HG03045 (cell line): ENCODE measurements at regions not wholly inside any gene's neighbourhood (a gene's known extent, or its start where the extent isn't known, plus 50 kb on each side); places are given as distances from the start of the nearest gene placed in this dataset.

ENCODE experiments used
- ATAC-seq: cut with Tn5 transposase; IDR thresholded peaks from one replicate; pipeline ENCODE4 v1.9.1; 2021; ENCODE audit warnings: mild to moderate bottlenecking, moderate library complexity; ENCODE audit not compliant: unreplicated experiment

- peak; percentile 67 for ATAC-seq
These were observed 109.7 kb upstream of the GADL1 start for GRCh38 chr3:31004025-31004678.

GRCh38 chr3:31008994-31009393, 114.5 kb upstream of the GADL1 start:
- no peak for ATAC-seq

GRCh38 chr3:31009881-31010280, 115.4 kb upstream of the GADL1 start:
- ATAC-seq: no peak

DNA sequence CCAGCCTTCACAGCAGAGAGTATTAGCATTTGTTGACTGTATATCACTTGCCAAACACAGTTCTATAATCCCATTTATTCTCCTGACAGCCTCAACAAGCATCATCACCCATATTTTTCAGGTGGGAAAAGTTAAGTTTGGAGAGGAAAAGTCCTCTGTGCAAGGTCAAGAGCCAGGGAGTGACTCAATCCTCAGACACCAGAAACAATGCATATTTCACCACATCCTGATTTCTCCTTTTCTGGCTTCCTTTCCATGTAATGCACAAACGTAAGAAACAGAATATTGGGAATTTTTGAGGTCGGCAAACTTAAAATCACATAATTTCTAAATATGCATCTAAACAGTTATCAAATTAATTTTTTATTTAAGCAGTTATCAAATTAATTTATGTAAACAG, 116.0 kb upstream of the GADL1 start:
- ATAC-seq: no peak

GRCh38 chr3:31011380-31011779, 116.9 kb upstream of the GADL1 start:
- ATAC-seq: no peak

DNA sequence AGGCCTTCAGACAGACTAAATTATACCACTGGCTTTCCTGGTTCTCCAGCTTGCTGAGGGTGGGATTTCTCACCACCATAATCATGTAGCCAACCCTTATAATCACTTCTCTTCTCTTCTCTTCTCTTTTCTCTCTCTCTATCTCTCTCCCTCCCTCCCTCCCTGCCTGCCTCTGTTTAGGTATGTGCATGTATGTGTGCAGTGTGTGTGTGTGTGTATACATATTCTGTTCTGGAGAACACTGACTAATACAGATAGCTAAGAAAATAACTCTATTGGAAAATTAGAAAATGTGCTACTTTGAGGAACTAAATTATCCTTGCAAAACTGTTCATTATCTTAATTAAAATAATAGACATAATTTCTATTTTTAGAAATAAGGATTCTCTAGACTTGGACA, 118.6 kb upstream of the GADL1 start:
- ATAC-seq: no peak

GRCh38 chr3:31013843-31014242, 119.4 kb upstream of the GADL1 start:
- ATAC-seq: no peak

GRCh38 chr3:31014317-31015040, 120.0 kb upstream of the GADL1 start:
- ATAC-seq: no peak

- no peak for ATAC-seq
These were observed 121.7 kb upstream of the GADL1 start for GRCh38 chr3:31016196-31016595.

- ATAC-seq: no peak
These were observed 128.3 kb upstream of the GADL1 start for GRCh38 chr3:31022716-31023115.

DNA sequence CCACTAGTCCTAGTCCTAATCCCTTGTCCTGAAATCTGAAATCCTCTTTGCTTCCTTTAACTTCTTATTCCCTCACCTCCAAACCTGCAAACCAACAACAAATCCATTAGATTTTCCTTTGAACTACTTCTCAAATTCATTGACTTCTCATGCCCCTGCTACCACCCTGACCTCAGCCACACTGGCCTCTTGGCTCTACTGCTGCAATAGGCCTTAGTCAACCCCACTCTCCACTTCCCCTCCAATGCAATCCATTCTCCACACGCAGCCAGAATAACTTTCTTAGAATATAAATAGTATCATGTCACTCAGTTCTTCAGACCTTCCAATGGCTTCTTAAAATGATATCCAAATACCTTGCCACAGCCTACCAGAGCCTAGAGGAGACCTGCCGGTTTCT, 131.1 kb upstream of the GADL1 start:
- ATAC-seq: no peak

- no peak for ATAC-seq
These were observed 132.8 kb upstream of the GADL1 start for GRCh38 chr3:31027191-31027761.

DNA sequence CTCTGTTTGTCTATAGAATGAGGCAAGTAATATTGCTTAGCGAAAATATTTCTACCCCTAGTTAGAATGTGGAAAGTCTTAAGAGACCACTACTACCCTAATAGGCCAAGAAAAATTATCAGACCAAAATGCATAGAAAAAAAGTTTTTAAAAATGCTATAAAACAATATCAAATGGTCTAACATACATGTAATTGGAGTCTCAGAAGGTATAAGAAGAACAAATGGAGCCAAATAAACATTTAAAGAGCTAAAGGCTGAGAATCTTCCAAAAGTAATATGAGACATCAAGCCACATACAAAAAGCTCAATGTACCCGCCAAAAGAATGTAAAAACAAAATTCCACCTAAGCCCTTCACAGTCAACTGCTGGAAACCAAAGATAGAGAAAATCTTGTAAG, 133.5 kb upstream of the GADL1 start:
- ATAC-seq: no peak

GRCh38 chr3:31028766-31029165, 134.3 kb upstream of the GADL1 start:
- no peak for ATAC-seq

DNA sequence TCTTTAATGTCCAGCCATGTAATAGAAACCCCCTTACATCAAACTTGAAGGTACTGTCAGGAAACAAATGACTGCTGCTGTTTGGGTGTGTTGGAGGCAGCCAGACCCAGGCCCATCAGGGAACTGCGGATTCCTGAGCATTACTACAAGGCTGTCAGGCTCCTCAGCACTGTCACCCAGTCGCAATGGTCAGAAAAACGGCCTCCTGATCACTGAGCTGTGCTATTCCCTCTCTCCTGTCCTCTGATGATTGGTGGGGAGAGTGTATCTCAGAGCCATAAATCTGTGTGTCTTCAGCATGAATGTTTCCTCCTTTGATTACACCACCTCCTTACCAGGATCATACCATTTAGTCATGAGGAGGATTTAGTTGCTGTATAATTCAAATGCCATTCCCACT, 135.2 kb upstream of the GADL1 start:
- ATAC-seq: no peak

- ATAC-seq: no peak
These were observed 141.2 kb upstream of the GADL1 start for GRCh38 chr3:31035681-31036080.

DNA sequence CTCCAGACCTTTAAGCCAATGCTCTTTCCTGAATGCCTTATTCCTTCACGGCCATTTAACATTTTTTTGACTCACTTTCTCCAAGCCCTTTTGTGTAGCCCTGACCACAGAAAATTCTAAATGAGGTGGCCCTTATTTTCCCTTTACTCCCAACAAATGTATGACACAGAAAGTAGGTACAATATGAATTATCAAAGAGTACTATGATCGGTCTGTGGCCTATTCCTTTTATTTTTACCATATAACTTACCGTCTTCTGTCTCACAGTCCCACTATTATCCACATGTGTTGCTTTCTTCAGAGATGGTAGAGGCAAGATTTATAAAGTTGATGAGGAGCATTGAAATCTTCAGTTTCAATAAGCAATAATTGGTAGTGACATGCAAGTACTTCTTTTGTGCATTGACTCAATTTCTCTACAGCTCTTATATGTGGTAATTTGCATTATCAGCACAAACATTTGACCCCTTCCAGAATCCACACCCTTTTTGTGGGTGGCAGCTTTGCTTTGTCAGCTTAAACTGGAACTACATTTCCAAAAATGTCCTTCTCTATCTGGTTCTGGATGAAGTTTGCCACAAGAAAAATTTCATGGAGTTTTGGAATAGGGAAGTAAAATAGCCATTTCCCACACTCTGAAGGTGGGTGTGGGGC, 143.8 kb upstream of the GADL1 start:
- ATAC-seq: no peak

- no peak for ATAC-seq
These were observed 144.7 kb upstream of the GADL1 start for GRCh38 chr3:31039145-31039544.

GRCh38 chr3:31041161-31041978, 146.9 kb upstream of the GADL1 start:
- ATAC-seq: no peak

GRCh38 chr3:31043184-31043819, 148.8 kb upstream of the GADL1 start:
- ATAC-seq: no peak

DNA sequence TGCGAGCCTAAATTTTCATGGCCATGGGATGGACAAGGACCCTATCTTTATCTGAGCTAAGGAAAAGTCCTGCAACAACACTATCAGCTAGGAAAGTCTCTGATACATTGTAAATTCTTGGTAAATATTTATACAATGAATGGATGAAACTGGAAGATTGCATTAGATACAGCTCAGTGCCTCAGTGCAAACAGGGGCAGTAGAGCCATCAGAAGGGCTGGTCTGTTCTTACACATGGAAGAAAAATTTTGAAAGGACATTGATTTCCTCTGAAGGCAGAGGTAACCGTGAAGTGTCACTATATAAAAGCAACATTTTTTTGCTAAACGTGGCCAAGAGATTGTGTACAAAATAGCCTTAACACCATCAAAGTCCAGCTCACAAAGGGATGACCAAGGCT, 153.2 kb upstream of the GADL1 start:
- ATAC-seq: no peak
